Activated T-helper 2 cell treated with anti-CD3 and anti-CD28 coated beads, Interferon-gamma antibody, Interleukin-2, Interleukin-4, amounts not matched to agents 10 μg/mL and 5 μg/mL and 100 μg/mL, durations not matched to agents 14 hours and 24 hours and 36 hours (primary cell): ENCODE measurements at regions not wholly inside any gene's neighbourhood (a gene's known extent, or its start where the extent isn't known, plus 50 kb on each side); places are given as distances from the start of the nearest gene placed in this dataset.

ENCODE experiments used
- DNase-seq: peaks from one replicate; pipeline ENCODE4 v3.0.0; 2021; ENCODE audit warnings: low spot score
- H3K27ac Mint-ChIP-seq: one replicate; pipeline ENCODE4 v1.8.0; 2021; ENCODE audit warnings: mixed read lengths
- H3K27me3 Mint-ChIP-seq: one replicate; pipeline ENCODE4 v1.8.0; 2021; ENCODE audit warnings: low read depth, mixed read lengths
- H3K36me3 Mint-ChIP-seq: one replicate; pipeline ENCODE4 v1.8.0; 2021; ENCODE audit warnings: low read depth, mixed read lengths
- H3K4me1 Mint-ChIP-seq: one replicate; pipeline ENCODE4 v1.8.0; 2021; ENCODE audit warnings: low read depth, mixed read lengths
- H3K4me3 Mint-ChIP-seq: one replicate; pipeline ENCODE4 v1.8.0; 2021; ENCODE audit warnings: low read depth, mild to moderate bottlenecking, moderate library complexity, mixed read lengths
- H3K9me3 Mint-ChIP-seq: one replicate; pipeline ENCODE4 v1.8.0; 2021; ENCODE audit warnings: mixed read lengths
- intact Hi-C: fragments of 100-400 bp; cut with micrococcal nuclease; formaldehyde crosslinking; loops from one replicate; pipeline ENCODE4 v1.15.1; 2023

GRCh38 chr1:29632806-29633615, 396.7 kb downstream of the PTPRU start:
- Mint-ChIP-seq H3K9me3 (no peaks in the 10 kb centered on the region), H3K36me3 (no peaks in the 10 kb centered on the region), H3K4me1 (no peaks in the 10 kb centered on the region), H3K27ac (no peak overlapping the region), H3K27me3 (no peaks in the 10 kb centered on the region), H3K4me3 (no peak overlapping the region)
- intact Hi-C loops, result no loop called here
- DNase-seq, result no peak

GRCh38 chr1:29631836-29632805, 395.8 kb downstream of the PTPRU start:
- Mint-ChIP-seq H3K36me3 (no peaks in the 10 kb centered on the region), H3K27me3 (no peaks in the 10 kb centered on the region), H3K4me1 (no peaks in the 10 kb centered on the region), H3K9me3 (no peaks in the 10 kb centered on the region), H3K27ac (no peak overlapping the region), H3K4me3 (no peak overlapping the region)
- DNase-seq, result no peak
- intact Hi-C loops, result no loop called here

DNA sequence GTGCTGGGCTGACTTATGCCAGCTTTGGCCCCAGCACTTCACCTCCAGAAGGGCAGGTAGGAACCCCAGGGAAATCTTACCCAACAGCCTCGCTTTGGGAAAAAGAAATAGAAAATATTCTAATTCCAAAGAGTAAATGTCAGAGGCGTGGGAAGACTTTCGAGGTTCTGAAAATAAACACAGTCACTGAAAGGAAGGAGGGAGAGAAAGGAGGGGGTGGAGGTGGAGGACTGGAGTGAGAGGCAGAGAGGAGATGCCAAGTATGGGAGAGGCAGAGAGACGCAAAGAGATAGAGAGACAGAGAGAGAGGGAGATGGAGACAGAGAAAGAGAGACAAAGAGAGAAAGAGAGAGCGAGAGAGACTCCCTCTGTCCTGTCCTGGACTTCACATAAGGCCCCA, 395.0 kb downstream of the PTPRU start:
- H3K27me3 Mint-ChIP-seq, result no peaks in the 10 kb centered on the region
- H3K4me1 Mint-ChIP-seq, result no peaks in the 10 kb centered on the region
- intact Hi-C loops, result no loop called here
- no peak overlapping the region for H3K4me3 Mint-ChIP-seq
- H3K27ac Mint-ChIP-seq, result no peak overlapping the region
- no peaks in the 10 kb centered on the region for H3K36me3 Mint-ChIP-seq
- no peaks in the 10 kb centered on the region for H3K9me3 Mint-ChIP-seq
- DNase-seq, result no peak

DNA sequence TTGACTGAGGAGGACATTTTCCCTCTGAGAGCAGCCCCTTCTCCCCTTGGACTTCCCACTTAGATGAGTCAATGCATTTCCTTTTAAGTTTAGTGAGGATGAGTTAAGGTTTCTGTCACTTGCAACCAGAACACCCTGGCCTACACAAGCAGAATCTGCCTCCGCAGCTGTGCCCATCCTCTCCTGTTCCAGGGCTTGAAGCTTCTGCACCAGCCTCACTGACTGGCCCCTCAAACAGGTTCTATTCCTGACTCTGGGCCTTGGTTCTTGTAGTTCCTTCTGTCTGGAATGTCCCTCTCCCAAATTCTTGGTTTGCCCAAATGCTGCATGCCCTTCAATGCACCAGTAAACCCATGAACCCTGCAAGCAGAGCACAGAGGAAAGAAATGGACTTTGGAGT, 394.4 kb downstream of the PTPRU start:
- Mint-ChIP-seq H3K36me3 (no peaks in the 10 kb centered on the region), H3K27ac (no peak overlapping the region), H3K4me1 (no peaks in the 10 kb centered on the region), H3K27me3 (no peaks in the 10 kb centered on the region), H3K9me3 (no peaks in the 10 kb centered on the region), H3K4me3 (no peak overlapping the region)
- intact Hi-C loops, result no loop called here
- no peak for DNase-seq

DNA sequence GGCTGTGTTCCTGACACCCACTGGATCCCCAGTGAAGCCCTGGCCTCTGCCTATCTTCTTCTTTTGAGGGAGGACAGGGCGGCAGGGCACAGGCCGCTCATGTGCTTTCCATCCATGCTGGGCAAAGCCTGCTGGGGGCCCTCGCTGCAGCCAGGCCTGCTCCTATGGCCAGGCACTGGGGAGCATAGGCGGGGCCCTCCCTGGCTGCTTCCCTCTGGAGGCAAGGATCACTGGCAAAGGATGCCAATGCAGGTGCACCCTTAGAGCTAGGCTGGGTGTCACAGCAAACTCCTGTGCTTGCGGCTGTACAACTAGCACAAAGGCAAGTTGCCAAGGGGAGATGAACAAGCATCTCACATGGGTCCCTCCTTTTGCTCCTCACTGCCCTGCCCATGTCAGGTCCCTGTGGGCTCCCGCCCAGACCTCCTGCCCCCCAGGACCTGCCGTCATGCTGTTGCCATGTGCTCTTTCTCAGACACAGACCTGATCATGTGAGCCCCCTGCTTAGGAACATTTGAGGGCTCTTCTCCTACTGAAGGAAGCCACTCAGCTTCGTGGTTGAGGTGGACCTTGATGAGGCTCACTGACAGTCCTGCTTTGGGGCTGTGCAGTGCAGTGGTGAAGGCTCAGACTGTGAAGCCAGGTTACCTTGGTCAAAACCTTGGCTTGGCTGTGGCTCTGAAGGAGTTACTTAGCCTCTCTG, 393.6 kb downstream of the PTPRU start:
- no peak overlapping the region for H3K27ac Mint-ChIP-seq
- no peak for DNase-seq
- no peaks in the 10 kb centered on the region for H3K36me3 Mint-ChIP-seq
- H3K4me3 Mint-ChIP-seq, result no peak overlapping the region
- intact Hi-C loops, result no loop called here
- no peaks in the 10 kb centered on the region for H3K4me1 Mint-ChIP-seq
- no peaks in the 10 kb centered on the region for H3K27me3 Mint-ChIP-seq
- H3K9me3 Mint-ChIP-seq, result no peaks in the 10 kb centered on the region

DNA sequence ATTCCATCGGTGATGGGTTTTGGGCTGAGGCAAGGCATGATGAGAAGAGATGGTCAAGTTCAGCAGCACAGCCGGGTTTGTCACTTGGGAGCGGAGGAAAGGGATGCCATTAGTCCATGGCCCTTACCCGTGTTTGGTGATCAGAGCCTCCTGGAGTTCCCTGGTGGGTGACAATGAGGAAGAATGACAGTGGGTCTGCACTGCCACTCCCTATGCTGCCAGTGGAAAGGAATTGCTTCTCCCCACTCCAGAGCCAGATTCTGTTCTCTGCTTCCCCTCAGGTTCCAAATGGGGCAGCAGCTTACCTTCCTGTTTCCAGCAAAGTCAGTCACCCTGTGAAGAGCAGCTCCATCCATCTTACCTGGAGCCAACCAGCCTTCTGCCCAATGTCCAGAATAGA, 393.1 kb downstream of the PTPRU start:
- H3K27me3 Mint-ChIP-seq, result no peaks in the 10 kb centered on the region
- intact Hi-C loops, result no loop called here
- no peaks in the 10 kb centered on the region for H3K4me1 Mint-ChIP-seq
- no peaks in the 10 kb centered on the region for H3K9me3 Mint-ChIP-seq
- no peak overlapping the region for H3K4me3 Mint-ChIP-seq
- no peaks in the 10 kb centered on the region for H3K36me3 Mint-ChIP-seq
- no peak for DNase-seq
- no peak overlapping the region for H3K27ac Mint-ChIP-seq

DNA sequence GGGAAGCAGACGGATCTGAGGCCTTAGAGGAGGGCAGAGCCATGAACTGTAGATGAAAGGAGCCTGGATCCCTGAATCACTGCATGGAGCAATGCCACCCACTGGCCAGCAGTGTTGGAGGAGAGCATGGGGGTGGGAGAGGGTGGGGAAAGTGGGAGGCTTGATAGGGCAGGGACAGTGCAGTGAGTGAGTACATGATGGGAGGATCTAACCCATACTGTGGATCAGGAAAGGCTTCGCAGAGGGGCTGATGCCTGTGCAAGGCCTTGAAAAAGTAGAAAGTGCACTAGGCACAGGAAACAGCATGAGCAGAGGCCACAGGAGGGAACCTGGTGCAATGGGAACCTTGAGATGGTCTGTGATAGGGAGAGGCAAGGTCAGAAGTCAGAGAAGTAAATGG, 391.9 kb downstream of the PTPRU start:
- H3K9me3 Mint-ChIP-seq, result no peaks in the 10 kb centered on the region
- intact Hi-C loops, result no loop called here
- H3K4me3 Mint-ChIP-seq, result no peak overlapping the region
- H3K36me3 Mint-ChIP-seq, result no peaks in the 10 kb centered on the region
- no peaks in the 10 kb centered on the region for H3K27me3 Mint-ChIP-seq
- H3K4me1 Mint-ChIP-seq, result no peaks in the 10 kb centered on the region
- no peak for DNase-seq
- H3K27ac Mint-ChIP-seq, result no peak overlapping the region

DNA sequence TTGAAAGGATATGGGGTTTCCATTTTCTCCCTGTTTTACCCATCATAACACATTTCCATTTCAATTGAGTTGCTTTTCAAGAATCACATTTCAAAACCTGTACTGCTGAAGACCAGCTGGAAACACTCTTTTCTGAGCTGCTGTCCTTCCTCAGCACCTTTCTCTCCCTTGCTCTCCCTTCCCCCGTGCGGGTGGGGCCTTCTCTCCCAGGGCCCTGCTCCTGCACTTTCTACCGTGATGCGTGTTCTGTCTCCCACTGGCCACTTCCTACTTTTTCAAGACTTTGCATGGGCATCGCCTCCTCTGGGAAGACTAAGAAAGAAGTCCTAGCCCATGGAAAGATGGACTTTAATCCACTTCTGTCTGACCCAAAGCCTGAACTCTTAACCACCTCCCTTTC, 390.4 kb downstream of the PTPRU start:
- no peak overlapping the region for H3K27ac Mint-ChIP-seq
- no peaks in the 10 kb centered on the region for H3K4me1 Mint-ChIP-seq
- DNase-seq, result no peak
- no peak overlapping the region for H3K4me3 Mint-ChIP-seq
- H3K27me3 Mint-ChIP-seq, result peaks cover 2% of the 10 kb centered on the region
- H3K36me3 Mint-ChIP-seq, result no peaks in the 10 kb centered on the region
- no peaks in the 10 kb centered on the region for H3K9me3 Mint-ChIP-seq
- intact Hi-C loops, result no loop called here

- intact Hi-C loops, result no loop called here
- H3K4me3 Mint-ChIP-seq, result no peak overlapping the region
These were observed 389.7 kb downstream of the PTPRU start for GRCh38 chr1:29626066-29626465.

GRCh38 chr1:29625084-29625420, 388.7 kb downstream of the PTPRU start:
- intact Hi-C loops, result no loop called here

More at GRCh38 chr1:29626066-29626465, 389.7 kb downstream of the PTPRU start:
- Mint-ChIP-seq H3K36me3 (no peaks in the 10 kb centered on the region), H3K27me3 (peaks cover 2% of the 10 kb centered on the region), H3K27ac (no peak overlapping the region), H3K4me1 (no peaks in the 10 kb centered on the region), H3K9me3 (no peaks in the 10 kb centered on the region)
- no peak for DNase-seq

DNA sequence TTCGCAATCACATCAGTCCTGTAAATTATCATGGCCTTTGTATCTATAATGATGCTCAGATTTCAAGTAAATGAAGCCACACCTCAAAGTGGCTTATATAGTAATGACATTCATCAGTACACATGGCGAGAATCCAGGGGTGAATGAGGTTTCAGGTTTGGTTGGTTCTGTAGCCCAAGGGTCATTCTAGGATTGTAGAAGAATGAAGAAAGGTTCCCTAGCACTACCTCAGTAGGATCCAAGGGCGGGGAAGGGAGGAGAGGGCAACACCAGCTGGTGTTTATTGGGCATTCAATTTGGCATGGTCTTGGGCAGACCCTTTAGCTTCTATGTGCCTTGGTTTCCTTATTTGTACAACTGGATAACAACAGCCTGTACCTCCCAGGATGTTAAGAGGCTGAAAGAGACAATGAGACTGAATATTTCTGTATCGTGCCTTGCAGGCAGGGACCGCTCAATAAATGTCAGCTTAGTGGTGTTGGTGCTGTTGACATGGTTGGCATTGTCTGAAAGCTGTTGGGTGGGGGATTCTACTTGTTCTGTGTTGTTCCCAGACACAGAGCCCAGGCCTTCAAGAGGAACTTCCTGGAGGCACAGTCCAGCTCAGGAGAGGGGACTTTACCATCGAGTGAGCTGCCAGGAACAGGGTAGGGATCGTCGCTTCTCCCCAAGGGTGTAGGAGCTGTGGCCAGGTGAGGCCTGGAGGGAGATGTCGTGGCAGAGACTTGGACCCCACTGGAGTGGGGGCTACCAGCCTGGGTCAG, 388.2 kb downstream of the PTPRU start:
- Mint-ChIP-seq H3K27me3 (peaks cover 2% of the 10 kb centered on the region), H3K4me3 (no peak overlapping the region)
- DNase-seq, result no peak

More at GRCh38 chr1:29625084-29625420, 388.7 kb downstream of the PTPRU start:
- H3K36me3 Mint-ChIP-seq, result no peaks in the 10 kb centered on the region
- H3K27ac Mint-ChIP-seq, result no peak overlapping the region
- H3K9me3 Mint-ChIP-seq, result no peaks in the 10 kb centered on the region
- no peak overlapping the region for H3K4me3 Mint-ChIP-seq
- H3K27me3 Mint-ChIP-seq, result peaks cover 2% of the 10 kb centered on the region
- H3K4me1 Mint-ChIP-seq, result no peaks in the 10 kb centered on the region
- no peak for DNase-seq

GRCh38 chr1:29623501-29623900, 387.2 kb downstream of the PTPRU start:
- Mint-ChIP-seq H3K36me3 (no peaks in the 10 kb centered on the region), H3K4me3 (no peak overlapping the region), H3K9me3 (no peaks in the 10 kb centered on the region), H3K4me1 (no peaks in the 10 kb centered on the region), H3K27ac (no peak overlapping the region), H3K27me3 (peaks cover 2% of the 10 kb centered on the region)
- intact Hi-C loops, result no loop called here
- no peak for DNase-seq

More for the DNA sequence above, 388.2 kb downstream of the PTPRU start:
- intact Hi-C loops, result no loop called here
- Mint-ChIP-seq H3K27ac (no peak overlapping the region), H3K9me3 (no peaks in the 10 kb centered on the region), H3K36me3 (no peaks in the 10 kb centered on the region), H3K4me1 (no peaks in the 10 kb centered on the region)
